GM21529 (cell line): ENCODE measurements at regions not wholly inside any gene's neighbourhood (a gene's known extent, or its start where the extent isn't known, plus 50 kb on each side); places are given as distances from the start of the nearest gene placed in this dataset.

Experiments used
- ATAC-seq: cut with Tn5 transposase; IDR thresholded peaks from one replicate; pipeline ENCODE4 v1.9.1; 2021; ENCODE audit not compliant: unreplicated experiment

GRCh38 chr14:81829447-81829846 is 295.8 kb upstream of the SEL1L start:
- ATAC-seq = no peak

GRCh38 chr14:81831128-81831820 is 297.6 kb upstream of the SEL1L start:
- ATAC-seq = no peak

GRCh38 chr14:81834308-81834707 is 300.7 kb upstream of the SEL1L start:
- ATAC-seq = no peak

GRCh38 chr14:81837304-81837703 is 303.7 kb upstream of the SEL1L start:
- ATAC-seq = no peak

GRCh38 chr14:81839056-81839455 is 305.4 kb upstream of the SEL1L start:
- no peak for ATAC-seq

GRCh38 chr14:81841346-81841745 is 307.7 kb upstream of the SEL1L start:
- ATAC-seq = no peak

GRCh38 chr14:81849714-81850113 is 316.1 kb upstream of the SEL1L start:
- no peak for ATAC-seq

GRCh38 chr14:81855007-81855406 is 321.4 kb upstream of the SEL1L start:
- ATAC-seq = no peak

GRCh38 chr14:81859046-81859445 is 325.4 kb upstream of the SEL1L start:
- no peak for ATAC-seq

- no peak for ATAC-seq
Observed at GRCh38 chr14:81868172-81868571, 334.5 kb upstream of the SEL1L start.

GRCh38 chr14:81871706-81872105 is 338.1 kb upstream of the SEL1L start:
- ATAC-seq = no peak

- no peak for ATAC-seq
Observed at GRCh38 chr14:81884382-81884781, 350.7 kb upstream of the SEL1L start.

GRCh38 chr14:81886588-81886987 is 352.9 kb upstream of the SEL1L start:
- no peak for ATAC-seq

- ATAC-seq = no peak
Observed at GRCh38 chr14:81889529-81889928, 355.9 kb upstream of the SEL1L start.

GRCh38 chr14:81890020-81890419 is 356.4 kb upstream of the SEL1L start:
- ATAC-seq = no peak

GRCh38 chr14:81903477-81903876 is 369.8 kb upstream of the SEL1L start:
- ATAC-seq = no peak

GRCh38 chr14:81927070-81927469 is 393.4 kb upstream of the SEL1L start:
- no peak for ATAC-seq

- ATAC-seq = no peak
Observed at GRCh38 chr14:81931828-81932227, 398.2 kb upstream of the SEL1L start.

GRCh38 chr14:81936348-81936747 is 402.7 kb upstream of the SEL1L start:
- ATAC-seq = no peak

- no peak for ATAC-seq
Observed at GRCh38 chr14:81936902-81937301, 403.2 kb upstream of the SEL1L start.

GRCh38 chr14:81938341-81938740 is 404.7 kb upstream of the SEL1L start:
- no peak for ATAC-seq

GRCh38 chr14:81940651-81941050 is 407.0 kb upstream of the SEL1L start:
- no peak for ATAC-seq

GRCh38 chr14:81942071-81942470 is 408.4 kb upstream of the SEL1L start:
- ATAC-seq = no peak
